ENCODE measurements at regions not wholly inside any gene's neighbourhood (a gene's known extent, or its start where the extent isn't known, plus 50 kb on each side); places are given as distances from the start of the nearest gene placed in this dataset.
"Not testable (repeated sequence)": the region's sequence is repeated elsewhere in the genome, so short reads cannot be mapped to it uniquely, and the experiment has no call there.

GRCh38 chr20:30506100-30506499 is 751.4 kb upstream of the DEFB115 start:
- no peak for DNase-seq (ENCODE audit: low read depth in 4 of 4, low spot score in 3 of 4)

GRCh38 chr20:30508382-30508781 is 749.1 kb upstream of the DEFB115 start:
- DNase-seq (ENCODE audit: low read depth in 4 of 4, low spot score in 3 of 4) = not testable (repeated sequence)

GRCh38 chr20:30511322-30512030 is 746.0 kb upstream of the DEFB115 start:
- no peak for DNase-seq (ENCODE audit: low read depth in 4 of 4, low spot score in 3 of 4)

- DNase-seq (ENCODE audit: low read depth in 4 of 4, low spot score in 3 of 4) = no peak
These were observed 744.3 kb upstream of the DEFB115 start for GRCh38 chr20:30513050-30513628.

- not testable (repeated sequence) for DNase-seq (ENCODE audit: low read depth in 4 of 4, low spot score in 3 of 4)
These were observed 741.5 kb upstream of the DEFB115 start for GRCh38 chr20:30515915-30516314.

GRCh38 chr20:30518906-30519305 is 738.6 kb upstream of the DEFB115 start:
- DNase-seq (ENCODE audit: low read depth in 4 of 4, low spot score in 3 of 4) = not testable (repeated sequence)

- DNase-seq (ENCODE audit: low read depth in 4 of 4, low spot score in 3 of 4) = not testable (repeated sequence)
These were observed 735.6 kb upstream of the DEFB115 start for GRCh38 chr20:30521686-30522415.

GRCh38 chr20:30524155-30524554 is 733.3 kb upstream of the DEFB115 start:
- DNase-seq (ENCODE audit: low read depth in 4 of 4, low spot score in 3 of 4) = not testable (repeated sequence)

- not testable (repeated sequence) for DNase-seq (ENCODE audit: low read depth in 4 of 4, low spot score in 3 of 4)
These were observed 732.7 kb upstream of the DEFB115 start for GRCh38 chr20:30524761-30525160.

GRCh38 chr20:30533653-30534052 is 723.8 kb upstream of the DEFB115 start:
- not testable (repeated sequence) for DNase-seq (ENCODE audit: low read depth in 4 of 4, low spot score in 3 of 4)

- DNase-seq (ENCODE audit: low read depth in 4 of 4, low spot score in 3 of 4) = peak in 2 of 4 donors; percentile 24 to 40
These were observed 720.0 kb upstream of the DEFB115 start for GRCh38 chr20:30537459-30537858.

- DNase-seq (ENCODE audit: low read depth in 4 of 4, low spot score in 3 of 4) = not testable (repeated sequence)
These were observed 717.0 kb upstream of the DEFB115 start for GRCh38 chr20:30540330-30541069.

- not testable (repeated sequence) for DNase-seq (ENCODE audit: low read depth in 4 of 4, low spot score in 3 of 4)
These were observed 706.2 kb upstream of the DEFB115 start for GRCh38 chr20:30551236-30551635.

- not testable (repeated sequence) for DNase-seq (ENCODE audit: low read depth in 4 of 4, low spot score in 3 of 4)
These were observed 700.7 kb upstream of the DEFB115 start for GRCh38 chr20:30556797-30557196.

GRCh38 chr20:30565086-30565485 is 692.4 kb upstream of the DEFB115 start:
- DNase-seq (ENCODE audit: low read depth in 4 of 4, low spot score in 3 of 4) = not testable (repeated sequence)

GRCh38 chr20:30569867-30570266 is 687.6 kb upstream of the DEFB115 start:
- DNase-seq (ENCODE audit: low read depth in 4 of 4, low spot score in 3 of 4) = not testable (repeated sequence)

GRCh38 chr20:30570622-30571021 is 686.8 kb upstream of the DEFB115 start:
- DNase-seq (ENCODE audit: low read depth in 4 of 4, low spot score in 3 of 4) = not testable (repeated sequence)

- DNase-seq (ENCODE audit: low read depth in 4 of 4, low spot score in 3 of 4) = not testable (repeated sequence)
These were observed 683.1 kb upstream of the DEFB115 start for GRCh38 chr20:30574337-30574736.

GRCh38 chr20:30579069-30579468 is 678.4 kb upstream of the DEFB115 start:
- not testable (repeated sequence) for DNase-seq (ENCODE audit: low read depth in 4 of 4, low spot score in 3 of 4)

GRCh38 chr20:30579824-30580438 is 677.5 kb upstream of the DEFB115 start:
- peak; percentile 7 to 80 (median 39) for DNase-seq (ENCODE audit: low read depth in 4 of 4, low spot score in 3 of 4)

Measured in left renal pelvis (tissue), 4 donors.